Adipocyte (in vitro differentiated cells): ENCODE measurements at regions not wholly inside any gene's neighbourhood (a gene's known extent, or its start where the extent isn't known, plus 50 kb on each side); places are given as distances from the start of the nearest gene placed in this dataset.

ENCODE experiments used
- DNase-seq: peaks from one replicate; pipeline ENCODE4 v3.0.0-alpha.2; 2015; ENCODE audit warnings: low read depth
- H3K27me3 ChIP-seq: replicated peaks from 2 replicates; pipeline ENCODE4 v1.7.0; 2013; ENCODE audit warnings: mild to moderate bottlenecking, low read length, moderate library complexity; ENCODE audit not compliant: control insufficient read depth, insufficient read depth
- H3K36me3 ChIP-seq: 2 replicates; pipeline ENCODE4 v1.7.0; 2013; ENCODE audit warnings: low read length, mild to moderate bottlenecking, moderate library complexity; ENCODE audit not compliant: control insufficient read depth, insufficient read depth, severe bottlenecking
- H3K4me1 ChIP-seq: 2 replicates; pipeline ENCODE4 v1.7.0; 2013; ENCODE audit warnings: mild to moderate bottlenecking, low read length, moderate library complexity; ENCODE audit not compliant: control insufficient read depth, insufficient read depth
- H3K4me3 ChIP-seq: 2 replicates; pipeline ENCODE4 v1.7.0; 2013; ENCODE audit warnings: mild to moderate bottlenecking, low read length, moderate library complexity
- H3K9ac ChIP-seq: 2 replicates; pipeline ENCODE4 v1.7.0; 2013; ENCODE audit warnings: mild to moderate bottlenecking, low read length, moderate library complexity
- H3K9me3 ChIP-seq: 2 replicates; pipeline ENCODE4 v1.7.0; 2013; ENCODE audit warnings: mild to moderate bottlenecking, low read length, moderate library complexity; ENCODE audit not compliant: control insufficient read depth

DNA sequence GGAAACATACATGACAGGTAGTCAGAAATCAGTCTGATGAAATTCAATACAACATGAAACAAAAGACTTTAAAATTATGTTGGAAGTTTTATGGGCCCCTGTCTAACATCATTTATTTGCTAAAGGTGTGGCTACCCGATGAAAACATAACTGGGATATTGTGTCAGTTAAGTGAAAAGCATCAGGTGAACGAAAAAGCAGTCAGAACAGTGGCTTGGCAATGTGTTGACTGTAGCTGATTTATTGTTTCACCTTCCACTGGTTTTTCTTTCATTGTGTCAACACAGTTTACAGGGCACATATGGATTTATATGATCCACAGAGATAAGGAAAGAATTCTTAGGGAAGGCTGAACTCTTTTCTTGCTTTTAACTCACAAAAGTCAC lies 429.6 kb upstream of the ZNF608 start:
- H3K4me1 ChIP-seq: peaks cover 4% of the 10 kb centered on the region
- H3K27me3 ChIP-seq: no peaks in the 10 kb centered on the region
- no peak overlapping the region for H3K9ac ChIP-seq
- H3K9me3 ChIP-seq: no peaks in the 10 kb centered on the region
- no peaks in the 10 kb centered on the region for H3K36me3 ChIP-seq
- no peak for DNase-seq
- H3K4me3 ChIP-seq: no peak overlapping the region

GRCh38 chr5:125177340-125177739 lies 430.9 kb upstream of the ZNF608 start:
- no peak for DNase-seq
- no peaks in the 10 kb centered on the region for H3K27me3 ChIP-seq
- peaks cover 4% of the 10 kb centered on the region for H3K4me1 ChIP-seq
- no peaks in the 10 kb centered on the region for H3K9me3 ChIP-seq
- no peak overlapping the region for H3K4me3 ChIP-seq
- no peaks in the 10 kb centered on the region for H3K36me3 ChIP-seq
- H3K9ac ChIP-seq: no peak overlapping the region

DNA sequence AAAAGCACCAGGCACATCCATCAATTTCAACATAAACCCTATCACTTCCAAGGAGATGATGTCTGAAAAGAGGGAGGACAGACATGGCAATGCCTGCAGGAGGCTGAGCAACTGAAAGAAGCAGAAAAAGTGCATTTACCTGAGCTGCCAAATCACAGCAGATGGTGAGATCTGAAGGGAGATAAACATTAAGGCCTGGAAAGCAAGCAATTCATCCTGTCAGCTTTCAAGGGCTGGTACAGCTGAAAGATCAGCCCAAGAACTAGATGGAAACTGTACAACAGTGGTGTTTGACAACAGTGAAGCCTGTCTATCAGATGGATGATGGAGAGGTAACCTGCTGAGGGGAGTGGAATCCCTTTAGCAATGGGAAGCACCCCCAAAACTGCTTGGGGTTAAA lies 433.2 kb upstream of the ZNF608 start:
- H3K4me1 ChIP-seq: peaks cover 4% of the 10 kb centered on the region
- no peaks in the 10 kb centered on the region for H3K27me3 ChIP-seq
- no peak for DNase-seq
- no peak overlapping the region for H3K9ac ChIP-seq
- H3K9me3 ChIP-seq: no peaks in the 10 kb centered on the region
- H3K36me3 ChIP-seq: no peaks in the 10 kb centered on the region
- H3K4me3 ChIP-seq: no peak overlapping the region

- DNase-seq: peak; percentile 32
- no peaks in the 10 kb centered on the region for H3K27me3 ChIP-seq
- H3K4me3 ChIP-seq: no peak overlapping the region
- no peak overlapping the region for H3K9ac ChIP-seq
- H3K9me3 ChIP-seq: no peaks in the 10 kb centered on the region
- no peaks in the 10 kb centered on the region for H3K36me3 ChIP-seq
- H3K4me1 ChIP-seq: peaks cover 4% of the 10 kb centered on the region
Observed at GRCh38 chr5:125180231-125180829, 433.9 kb upstream of the ZNF608 start.

GRCh38 chr5:125181159-125181558 lies 434.7 kb upstream of the ZNF608 start:
- no peaks in the 10 kb centered on the region for H3K27me3 ChIP-seq
- no peaks in the 10 kb centered on the region for H3K36me3 ChIP-seq
- no peaks in the 10 kb centered on the region for H3K9me3 ChIP-seq
- DNase-seq: no peak
- no peak overlapping the region for H3K9ac ChIP-seq
- no peak overlapping the region for H3K4me3 ChIP-seq
- peaks cover 4% of the 10 kb centered on the region for H3K4me1 ChIP-seq

DNA sequence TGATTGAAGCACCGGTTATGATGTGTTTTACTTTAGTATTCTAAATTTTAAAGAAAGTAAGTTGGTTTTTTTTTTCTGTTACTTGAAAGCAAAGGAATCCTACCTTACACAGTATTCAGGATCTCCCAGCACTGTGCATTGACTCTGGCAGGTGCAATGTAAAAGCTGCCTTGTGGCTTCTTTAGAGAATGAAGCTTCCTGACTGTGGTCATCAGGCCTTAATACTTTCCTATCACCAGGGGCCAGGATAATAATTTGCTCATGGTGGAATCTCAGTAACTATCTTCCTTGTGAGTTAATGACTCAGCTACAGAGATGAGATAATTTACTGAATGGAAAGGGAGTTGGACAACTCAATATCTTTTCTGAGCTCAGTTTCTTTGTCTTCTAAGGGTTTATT lies 435.5 kb upstream of the ZNF608 start:
- DNase-seq: no peak
- H3K36me3 ChIP-seq: no peaks in the 10 kb centered on the region
- peaks cover 4% of the 10 kb centered on the region for H3K4me1 ChIP-seq
- H3K9ac ChIP-seq: no peak overlapping the region
- no peak overlapping the region for H3K4me3 ChIP-seq
- H3K27me3 ChIP-seq: no peaks in the 10 kb centered on the region
- no peaks in the 10 kb centered on the region for H3K9me3 ChIP-seq

- H3K4me1 ChIP-seq: peaks cover 1% of the 10 kb centered on the region
- no peak overlapping the region for H3K4me3 ChIP-seq
- no peak for DNase-seq
- H3K9me3 ChIP-seq: no peaks in the 10 kb centered on the region
- H3K27me3 ChIP-seq: no peaks in the 10 kb centered on the region
- H3K36me3 ChIP-seq: no peaks in the 10 kb centered on the region
- H3K9ac ChIP-seq: no peak overlapping the region
Observed at GRCh38 chr5:125185740-125186139, 439.3 kb upstream of the ZNF608 start.

GRCh38 chr5:125186911-125187375 lies 440.5 kb upstream of the ZNF608 start:
- Histone ChIP-seq H3K27me3 (no peaks in the 10 kb centered on the region), H3K4me3 (no peak overlapping the region), H3K9ac (no peak overlapping the region)

GRCh38 chr5:125189531-125189941 lies 443.1 kb upstream of the ZNF608 start:
- Histone ChIP-seq H3K4me1 (no peaks in the 10 kb centered on the region), H3K9me3 (no peaks in the 10 kb centered on the region), H3K36me3 (no peaks in the 10 kb centered on the region), H3K4me3 (no peak overlapping the region), H3K27me3 (no peaks in the 10 kb centered on the region), H3K9ac (no peak overlapping the region)
- DNase-seq: no peak

More at GRCh38 chr5:125186911-125187375, 440.5 kb upstream of the ZNF608 start:
- Histone ChIP-seq H3K4me1 (no peaks in the 10 kb centered on the region), H3K36me3 (no peaks in the 10 kb centered on the region), H3K9me3 (no peaks in the 10 kb centered on the region)
- no peak for DNase-seq

DNA sequence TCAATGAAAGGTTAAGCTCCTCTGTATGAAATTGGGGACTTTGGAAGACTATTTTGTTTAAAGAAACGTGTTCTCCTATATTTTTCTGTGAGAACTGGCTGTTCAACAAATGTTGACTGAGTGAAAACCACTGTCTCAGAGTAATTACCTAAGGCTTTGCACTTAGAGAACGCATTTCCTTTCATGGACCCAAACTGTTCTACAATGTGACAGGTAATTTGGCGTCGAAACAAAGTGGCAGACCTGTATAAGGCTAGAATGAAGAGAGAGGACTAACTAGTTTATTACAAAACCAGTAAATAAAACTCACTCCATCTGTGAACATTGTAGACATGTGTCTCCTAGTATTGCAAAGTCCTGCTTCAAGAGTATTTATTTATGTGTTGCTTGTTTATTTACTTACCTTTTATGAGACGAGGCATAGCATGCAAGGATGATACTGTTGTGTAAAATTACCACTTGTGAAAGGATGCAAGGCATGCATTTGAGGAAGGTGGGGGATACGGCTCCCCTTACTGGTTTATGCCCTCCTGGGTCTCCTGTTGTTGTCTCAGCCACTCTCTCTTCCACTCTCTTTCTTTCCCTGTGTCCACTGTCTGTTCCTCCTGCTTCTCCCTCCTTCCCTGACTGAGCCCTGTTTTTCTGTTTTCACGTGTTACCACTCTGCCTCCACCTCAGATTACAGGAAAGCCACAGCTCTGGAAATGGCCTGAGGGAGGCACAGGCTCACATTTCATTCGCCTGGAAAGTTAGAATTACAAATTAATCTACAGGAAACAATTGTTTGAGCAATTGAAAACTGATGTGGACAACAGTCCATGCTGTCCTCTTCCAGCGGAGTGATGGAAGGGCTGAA lies 444.0 kb upstream of the ZNF608 start:
- no peaks in the 10 kb centered on the region for H3K9me3 ChIP-seq
- no peaks in the 10 kb centered on the region for H3K4me1 ChIP-seq
- peak; percentile 69 for DNase-seq
- H3K27me3 ChIP-seq: no peaks in the 10 kb centered on the region
- no peak overlapping the region for H3K4me3 ChIP-seq
- no peaks in the 10 kb centered on the region for H3K36me3 ChIP-seq
- H3K9ac ChIP-seq: no peak overlapping the region

- Histone ChIP-seq H3K36me3 (no peaks in the 10 kb centered on the region), H3K4me3 (no peak overlapping the region), H3K4me1 (no peaks in the 10 kb centered on the region)
Observed at GRCh38 chr5:125194883-125195282, 448.4 kb upstream of the ZNF608 start.

More at GRCh38 chr5:125194883-125195282, 448.4 kb upstream of the ZNF608 start:
- no peak for DNase-seq
- Histone ChIP-seq H3K9ac (no peak overlapping the region), H3K27me3 (no peaks in the 10 kb centered on the region), H3K9me3 (no peaks in the 10 kb centered on the region)
